ENCODE measurements at regions not wholly inside any gene's neighbourhood (a gene's known extent, or its start where the extent isn't known, plus 50 kb on each side); places are given as distances from the start of the nearest gene placed in this dataset.

DNA sequence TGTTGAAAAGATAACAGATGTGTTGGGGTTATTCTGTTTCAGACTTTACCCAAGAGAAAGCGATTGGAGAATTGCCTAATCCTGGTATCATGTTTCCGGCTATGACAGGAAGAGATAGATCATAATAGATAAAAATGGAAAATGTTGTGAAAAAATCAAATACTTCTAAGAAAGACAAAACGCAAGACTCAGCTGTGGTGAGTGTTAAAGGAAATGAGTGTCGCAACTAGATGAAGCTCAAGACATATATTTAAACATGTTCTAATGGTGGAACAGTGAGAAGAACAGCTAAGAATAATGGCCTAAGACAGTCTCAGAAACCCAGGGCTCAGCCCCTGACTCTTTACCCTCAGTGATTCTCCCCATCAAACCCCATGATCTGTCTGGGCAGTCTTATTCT is 426.7 kb upstream of the RUNX1 start:
- no peak overlapping the region for H3K4me3 ChIP-seq
- no peaks in the 10 kb centered on the region for H3K4me1 ChIP-seq
- DNase-seq (no peak), ATAC-seq (peak; percentile 64)
- TF ChIP-seq, protein P1, sequence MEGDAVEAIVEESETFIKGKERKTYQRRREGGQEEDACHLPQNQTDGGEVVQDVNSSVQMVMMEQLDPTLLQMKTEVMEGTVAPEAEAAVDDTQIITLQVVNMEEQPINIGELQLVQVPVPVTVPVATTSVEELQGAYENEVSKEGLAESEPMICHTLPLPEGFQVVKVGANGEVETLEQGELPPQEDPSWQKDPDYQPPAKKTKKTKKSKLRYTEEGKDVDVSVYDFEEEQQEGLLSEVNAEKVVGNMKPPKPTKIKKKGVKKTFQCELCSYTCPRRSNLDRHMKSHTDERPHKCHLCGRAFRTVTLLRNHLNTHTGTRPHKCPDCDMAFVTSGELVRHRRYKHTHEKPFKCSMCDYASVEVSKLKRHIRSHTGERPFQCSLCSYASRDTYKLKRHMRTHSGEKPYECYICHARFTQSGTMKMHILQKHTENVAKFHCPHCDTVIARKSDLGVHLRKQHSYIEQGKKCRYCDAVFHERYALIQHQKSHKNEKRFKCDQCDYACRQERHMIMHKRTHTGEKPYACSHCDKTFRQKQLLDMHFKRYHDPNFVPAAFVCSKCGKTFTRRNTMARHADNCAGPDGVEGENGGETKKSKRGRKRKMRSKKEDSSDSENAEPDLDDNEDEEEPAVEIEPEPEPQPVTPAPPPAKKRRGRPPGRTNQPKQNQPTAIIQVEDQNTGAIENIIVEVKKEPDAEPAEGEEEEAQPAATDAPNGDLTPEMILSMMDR (IDR thresholded peaks at IDR 0.05) = no peak
- H3K27ac ChIP-seq = peak overlapping the region; percentile 61
- H3K27me3 ChIP-seq = no peaks in the 10 kb centered on the region
- intact Hi-C loops (cut with DNase I) = no loop called here
- H3K36me3 ChIP-seq = no peaks in the 10 kb centered on the region
- H3K9me3 ChIP-seq = no peaks in the 10 kb centered on the region

DNA sequence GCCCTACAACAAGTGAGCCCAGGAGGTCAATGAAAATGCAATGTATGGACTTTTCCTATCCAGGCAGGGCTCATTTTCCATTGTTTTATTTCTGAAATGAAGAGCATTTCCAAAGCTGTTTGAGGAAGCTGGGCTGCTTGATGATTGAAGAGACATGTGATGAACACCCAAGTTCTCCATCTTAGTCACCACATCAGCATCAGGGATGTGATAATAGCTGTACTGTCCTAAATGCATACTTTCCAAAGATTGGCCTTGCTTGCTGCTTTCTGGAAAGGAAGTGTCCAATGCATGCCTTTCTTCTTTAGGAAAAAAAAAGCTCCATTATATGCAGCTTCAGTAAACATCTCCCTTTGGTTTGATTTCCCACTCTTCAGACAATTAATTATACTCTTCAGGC is 425.9 kb upstream of the RUNX1 start:
- no peaks in the 10 kb centered on the region for H3K27me3 ChIP-seq
- intact Hi-C loops (cut with DNase I) = no loop called here
- no peak overlapping the region for H3K4me3 ChIP-seq
- no peaks in the 10 kb centered on the region for H3K4me1 ChIP-seq
- H3K27ac ChIP-seq = peak overlapping the region; percentile 6
- peak; percentile 68 for ATAC-seq
- DNase-seq = no peak
- TF ChIP-seq, protein P1 (IDR thresholded peaks at IDR 0.05) = no peak
- no peaks in the 10 kb centered on the region for H3K36me3 ChIP-seq
- H3K9me3 ChIP-seq = no peaks in the 10 kb centered on the region

DNA sequence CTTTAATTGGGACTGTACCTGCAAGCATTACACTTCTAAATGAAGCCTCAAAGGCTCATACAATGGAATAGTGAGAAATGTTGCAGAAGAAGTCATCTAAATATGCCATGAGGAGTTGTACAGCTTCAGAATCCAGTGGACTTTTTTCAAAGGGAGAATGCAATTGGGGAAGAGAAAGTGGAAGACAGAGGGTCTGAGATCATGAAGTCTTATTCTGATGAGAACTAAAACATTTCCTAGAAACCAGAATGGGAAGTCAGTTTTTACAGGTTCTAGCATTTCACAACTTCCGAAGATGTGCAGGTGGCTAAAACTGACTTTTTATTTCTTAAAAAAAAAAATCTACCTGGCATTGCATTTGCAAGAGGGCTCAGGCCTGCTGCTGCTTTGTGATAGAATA is 424.4 kb upstream of the RUNX1 start:
- no peak overlapping the region for H3K4me3 ChIP-seq
- H3K27me3 ChIP-seq = no peaks in the 10 kb centered on the region
- DNase-seq (no peak), ATAC-seq (no peak)
- no peaks in the 10 kb centered on the region for H3K4me1 ChIP-seq
- no peaks in the 10 kb centered on the region for H3K9me3 ChIP-seq
- TF ChIP-seq, protein P1 (IDR thresholded peaks at IDR 0.05) = no peak
- intact Hi-C loops (cut with DNase I) = no loop called here
- no peaks in the 10 kb centered on the region for H3K36me3 ChIP-seq
- H3K27ac ChIP-seq = no peak overlapping the region

DNA sequence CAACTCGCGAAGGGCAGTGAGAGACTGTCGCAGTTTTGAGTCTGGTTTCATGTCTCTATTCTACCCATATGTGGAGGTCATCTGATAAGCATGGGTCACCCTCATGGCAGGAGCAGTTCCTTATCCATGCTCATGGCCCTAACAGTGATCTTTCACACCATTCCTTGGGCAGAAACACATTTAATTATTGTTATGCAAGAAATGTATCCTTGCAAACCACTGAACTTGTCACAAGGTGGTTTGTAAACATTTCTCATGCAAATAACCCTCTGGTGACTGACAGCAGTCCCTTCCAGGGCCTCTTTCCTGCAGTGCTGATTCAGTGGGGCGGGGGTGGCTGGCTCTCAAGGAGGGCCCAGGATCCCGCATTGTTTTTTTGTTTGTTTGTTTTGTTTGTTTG is 421.4 kb upstream of the RUNX1 start:
- H3K27me3 ChIP-seq = no peaks in the 10 kb centered on the region
- ATAC-seq = peak; percentile 87
- H3K36me3 ChIP-seq = no peaks in the 10 kb centered on the region
- H3K9me3 ChIP-seq = no peaks in the 10 kb centered on the region
- intact Hi-C loops (cut with DNase I) = no loop called here
- TF ChIP-seq, protein P1 (IDR thresholded peaks at IDR 0.05) = no peak
- no peak overlapping the region for H3K4me3 ChIP-seq
- no peaks in the 10 kb centered on the region for H3K4me1 ChIP-seq
- no peak for DNase-seq
- peak overlapping the region; percentile 17 for H3K27ac ChIP-seq

DNA sequence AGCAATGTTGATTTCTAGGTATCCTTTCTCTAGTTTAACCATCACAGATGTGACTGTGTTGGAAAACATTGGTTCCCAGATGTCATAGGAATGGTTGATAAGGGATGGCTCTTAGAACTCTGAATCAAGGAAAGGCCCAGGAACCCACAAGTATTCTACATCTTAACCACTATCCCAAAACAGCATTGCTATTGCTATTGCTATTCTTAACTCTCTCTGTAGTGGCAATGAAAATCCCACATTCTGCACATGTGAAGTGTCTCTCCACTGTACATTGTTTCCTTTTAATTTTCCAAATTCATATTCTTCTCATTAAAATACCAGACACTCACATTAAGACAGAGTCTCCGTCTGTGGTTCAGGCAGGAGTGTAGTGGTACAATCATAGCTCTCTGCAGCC is 420.4 kb upstream of the RUNX1 start:
- TF ChIP-seq, protein P1 (IDR thresholded peaks at IDR 0.05) = no peak
- intact Hi-C loops (cut with DNase I) = no loop called here
- Histone ChIP-seq H3K36me3 (no peaks in the 10 kb centered on the region), H3K9me3 (no peaks in the 10 kb centered on the region), H3K4me1 (no peaks in the 10 kb centered on the region), H3K4me3 (no peak overlapping the region), H3K27ac (no peak overlapping the region), H3K27me3 (no peaks in the 10 kb centered on the region)
- ATAC-seq (no peak), DNase-seq (no peak)

DNA sequence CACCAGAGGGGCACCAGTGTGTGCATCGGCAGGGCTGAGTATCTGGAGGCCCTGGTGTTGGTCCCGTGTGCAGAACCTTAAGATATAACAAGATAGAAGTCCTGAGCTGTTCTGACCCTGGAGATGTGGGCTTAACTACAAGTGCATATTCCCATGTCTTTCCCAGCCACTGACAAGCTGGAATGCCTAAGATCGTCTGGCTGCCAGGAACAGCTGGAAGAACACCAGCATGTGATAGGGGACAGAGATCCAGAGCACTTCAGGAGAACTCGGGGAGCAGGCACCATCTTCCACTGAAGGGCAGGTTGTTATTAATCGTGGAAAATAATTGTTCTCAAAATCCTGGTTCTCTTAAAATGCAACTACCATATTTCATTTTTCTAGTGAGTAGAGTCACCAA is 419.9 kb upstream of the RUNX1 start:
- DNase-seq (no peak), ATAC-seq (no peak)
- Histone ChIP-seq H3K27me3 (no peaks in the 10 kb centered on the region), H3K4me3 (no peak overlapping the region), H3K4me1 (no peaks in the 10 kb centered on the region), H3K36me3 (no peaks in the 10 kb centered on the region), H3K27ac (no peak overlapping the region), H3K9me3 (no peaks in the 10 kb centered on the region)
- intact Hi-C loops (cut with DNase I) = no loop called here
- TF ChIP-seq, protein P1 (IDR thresholded peaks at IDR 0.05) = no peak

Measured in upper lobe of right lung (tissue), 1 donor.